Suppressor macrophage (primary cell): ENCODE measurements at regions not wholly inside any gene's neighbourhood (a gene's known extent, or its start where the extent isn't known, plus 50 kb on each side); places are given as distances from the start of the nearest gene placed in this dataset.
A peak's percentile ranks its signal among the peaks of the same experiment; 100 is the strongest.
"Not testable (repeated sequence)": the region's sequence is repeated elsewhere in the genome, so short reads cannot be mapped to it uniquely, and the experiment has no call there.

Experiments used
- DNase-seq, 4 experiments: peaks; one replicate each; pipeline ENCODE4 v3.0.0-alpha.2; 2020 to 2022

DNA sequence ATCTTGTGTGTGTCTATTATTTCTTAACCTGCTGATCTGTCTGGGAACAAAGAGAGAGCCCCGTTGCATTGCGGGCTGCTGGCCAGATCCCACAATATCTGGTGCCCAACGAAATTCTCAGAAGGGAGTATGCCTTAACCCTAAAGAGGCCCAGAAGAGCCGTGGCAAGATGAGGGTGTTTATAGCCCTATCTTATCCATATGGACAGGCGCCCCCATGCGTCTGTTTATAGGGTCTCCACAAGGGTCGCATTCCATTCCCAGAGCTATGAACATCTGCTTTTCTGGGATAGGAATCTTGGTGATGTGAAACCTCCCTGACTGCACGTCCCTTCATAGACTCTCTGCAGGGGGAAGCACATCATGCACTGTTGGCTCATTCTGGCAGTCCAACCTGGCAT is 1262.5 kb downstream of the RAPGEF2 start:
- DNase-seq, result not testable (repeated sequence)

DNA sequence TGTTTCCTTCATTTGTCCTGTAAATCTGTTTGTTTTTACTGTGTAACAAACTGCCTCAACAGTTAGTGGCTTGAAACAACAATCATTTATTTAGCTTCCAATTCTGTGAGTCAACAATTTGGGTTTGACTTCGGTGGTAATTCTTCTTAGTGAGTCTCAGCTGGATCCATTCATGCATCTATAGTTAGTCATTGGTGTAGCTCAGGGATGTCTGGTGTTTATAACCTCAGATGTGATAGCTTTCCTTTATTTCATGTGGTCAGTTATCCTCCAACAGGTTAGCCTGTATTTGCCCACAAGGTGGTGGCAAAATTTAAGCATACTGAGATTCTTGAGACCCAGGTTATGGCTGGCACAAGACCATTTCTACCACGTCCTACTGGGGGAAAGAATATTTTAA is 1267.2 kb downstream of the RAPGEF2 start:
- DNase-seq, result no peak

DNA sequence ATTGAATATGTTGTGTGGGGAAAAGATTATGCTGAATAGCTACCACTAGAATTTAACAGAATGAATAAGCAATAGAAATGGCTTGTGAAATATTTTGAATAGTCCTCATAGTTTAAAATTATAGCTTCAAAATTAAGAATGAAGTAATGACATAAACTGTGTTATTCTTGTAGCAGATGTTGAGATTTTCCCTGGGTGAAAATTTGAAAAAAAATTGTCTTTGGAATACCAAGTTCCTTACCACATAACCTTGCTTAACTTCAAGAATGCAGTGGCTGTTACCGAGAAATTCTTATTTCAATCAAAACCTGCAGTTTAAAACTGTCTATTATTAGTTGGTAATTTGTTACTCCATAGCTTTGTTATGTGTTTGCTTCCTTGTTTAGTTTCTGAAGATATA is 1268.6 kb downstream of the RAPGEF2 start:
- DNase-seq, result no peak

DNA sequence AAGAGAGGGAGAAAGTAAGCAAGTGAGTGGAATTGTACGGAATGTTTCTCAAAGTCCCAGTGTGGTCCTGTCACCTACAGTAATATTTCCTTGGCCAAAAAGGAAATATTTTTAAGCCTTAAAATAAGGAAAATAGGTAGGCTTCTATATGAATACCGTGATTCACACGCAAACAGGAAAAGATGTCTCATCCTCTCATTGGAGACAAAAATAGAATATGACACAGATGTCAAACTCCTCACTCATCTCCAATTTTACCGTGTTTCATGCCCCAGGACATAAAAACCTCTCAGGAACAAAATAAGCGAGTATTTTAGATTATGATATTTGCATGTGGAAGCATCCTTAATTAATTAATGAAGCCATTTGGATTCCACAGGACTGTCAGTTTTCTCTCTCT is 1269.5 kb downstream of the RAPGEF2 start:
- DNase-seq, result no peak

DNA sequence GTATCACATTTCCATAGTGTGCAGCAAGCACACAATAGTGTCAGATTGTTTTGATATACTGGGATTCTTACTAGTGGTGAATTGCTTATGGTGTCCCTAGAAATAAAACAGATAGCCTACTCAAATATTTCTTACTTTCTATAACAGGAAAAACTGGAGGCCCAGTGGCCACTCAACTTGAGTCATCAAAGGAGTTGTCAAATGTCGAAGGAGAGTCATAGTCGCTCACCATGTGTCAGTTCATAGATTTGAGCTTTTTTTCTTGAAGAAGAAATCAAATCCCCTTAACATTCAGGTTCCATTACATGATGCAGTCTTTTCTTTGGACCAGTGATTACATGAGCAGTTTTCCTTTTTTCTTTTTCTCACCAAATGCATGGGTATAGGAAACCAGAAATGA is 1271.0 kb downstream of the RAPGEF2 start:
- no peak for DNase-seq

DNA sequence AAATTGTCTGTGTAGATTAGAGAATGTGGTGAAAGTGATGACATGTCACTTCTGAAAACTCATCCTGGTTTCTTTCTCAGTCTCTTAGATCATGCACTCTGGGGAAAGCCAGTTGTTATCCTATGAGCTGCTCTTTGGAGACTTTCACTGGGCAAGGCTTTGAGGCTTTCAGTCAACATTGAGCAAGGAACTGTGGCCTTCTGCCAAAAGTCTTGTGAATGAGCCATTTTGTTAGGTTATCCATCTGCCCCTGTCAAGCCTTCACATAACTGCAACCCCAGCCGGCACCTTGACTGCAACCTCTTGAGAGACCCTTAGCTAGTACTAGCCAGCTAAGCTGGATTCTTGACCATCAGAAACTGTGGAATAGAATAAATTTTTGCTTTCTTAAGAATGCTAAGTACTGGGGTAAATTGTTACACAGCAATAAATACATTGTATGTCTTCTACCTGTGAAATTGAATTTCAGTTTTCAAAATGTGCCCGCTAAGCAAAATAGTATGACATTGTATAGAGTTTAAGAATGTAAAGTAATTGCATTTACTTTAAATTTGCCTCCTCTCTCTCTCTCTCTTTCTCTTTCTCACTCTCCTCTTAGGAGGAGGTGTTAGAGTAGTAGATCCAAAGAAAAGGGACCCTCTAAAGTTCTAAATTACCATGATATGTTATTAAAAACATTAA is 1273.0 kb downstream of the RAPGEF2 start:
- no peak for DNase-seq

DNA sequence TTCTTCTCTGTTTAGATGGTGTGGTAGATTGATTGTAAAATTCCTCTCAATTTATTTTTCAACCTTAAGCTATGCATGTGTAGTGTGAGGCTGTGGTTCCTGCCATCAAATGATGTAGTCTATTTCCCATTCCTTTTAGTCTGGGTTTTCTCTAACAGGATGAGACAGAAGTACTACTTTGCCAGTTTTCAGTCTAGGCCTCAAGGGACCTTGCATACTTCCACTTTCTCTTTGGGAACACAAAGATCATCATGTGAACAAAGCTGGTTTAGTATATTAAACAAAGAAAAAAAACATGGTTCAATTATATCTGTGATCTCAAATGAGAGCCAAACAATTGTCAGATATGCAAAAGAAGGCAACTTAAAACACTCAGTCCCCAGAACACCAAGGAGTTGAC is 1284.0 kb downstream of the RAPGEF2 start:
- DNase-seq, result no peak

DNA sequence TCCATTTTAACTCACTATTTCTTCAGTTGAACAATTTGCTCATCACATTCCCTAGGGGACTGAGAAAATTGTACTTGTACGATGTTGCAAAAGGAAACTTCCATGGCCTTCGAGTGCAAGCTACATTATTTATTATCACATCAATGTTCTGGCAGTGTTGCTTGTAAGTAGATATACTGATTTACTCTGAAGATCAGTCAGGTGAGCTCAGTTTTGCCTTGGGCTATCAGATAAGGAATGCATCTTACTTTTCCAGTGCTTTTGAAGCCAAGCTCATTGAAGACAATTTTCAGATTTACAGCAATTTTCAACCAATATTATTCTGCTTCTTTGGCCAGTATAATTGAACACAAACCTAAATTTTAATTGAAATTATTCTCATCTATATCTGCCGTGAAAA is 1296.9 kb downstream of the RAPGEF2 start:
- DNase-seq, result no peak

DNA sequence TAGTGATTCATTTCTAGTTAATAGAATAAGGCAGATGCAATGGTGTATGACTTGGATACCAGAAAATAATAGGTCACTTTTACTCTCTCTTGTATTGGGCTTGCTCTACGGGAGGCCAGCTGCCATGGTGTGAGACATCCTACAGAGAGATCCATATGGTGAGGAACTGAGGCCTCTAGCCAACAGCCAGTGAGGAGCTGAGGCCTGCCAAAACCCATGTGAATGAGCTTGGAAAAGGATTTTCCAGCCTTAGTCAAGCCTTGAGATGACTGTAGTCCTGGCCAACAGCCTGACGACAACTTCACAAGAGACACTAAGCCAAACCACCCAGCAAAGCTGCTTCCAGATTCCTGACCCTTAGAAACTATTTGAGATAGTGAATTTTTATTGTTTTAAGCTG is 1300.2 kb downstream of the RAPGEF2 start:
- no peak for DNase-seq

DNA sequence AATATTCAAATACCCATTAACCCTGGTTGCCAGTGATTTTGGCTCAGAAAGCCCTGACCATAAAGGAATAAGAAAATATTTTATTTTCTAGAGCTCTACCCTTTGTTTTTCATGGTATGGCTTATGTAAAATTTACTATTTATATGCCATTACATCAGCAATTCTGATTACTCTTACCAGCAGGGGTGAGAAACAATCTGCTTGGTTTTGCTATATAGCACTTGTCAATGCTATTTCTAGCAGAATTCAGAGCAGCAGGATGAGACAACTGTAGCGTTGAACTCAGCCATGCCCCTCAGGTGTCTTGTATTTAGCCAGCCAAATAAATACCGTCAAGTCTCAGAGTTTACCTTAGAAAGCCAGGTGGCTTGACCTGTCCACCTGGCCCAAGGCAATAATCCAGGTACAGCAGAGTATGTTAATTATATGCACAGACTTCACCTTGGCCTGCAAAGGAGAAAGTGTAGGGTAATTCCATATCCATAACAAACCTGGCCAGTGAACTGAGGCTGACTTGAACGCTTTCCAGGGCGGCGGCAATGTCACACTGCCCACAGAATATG is 1303.5 kb downstream of the RAPGEF2 start:
- no peak for DNase-seq

DNA sequence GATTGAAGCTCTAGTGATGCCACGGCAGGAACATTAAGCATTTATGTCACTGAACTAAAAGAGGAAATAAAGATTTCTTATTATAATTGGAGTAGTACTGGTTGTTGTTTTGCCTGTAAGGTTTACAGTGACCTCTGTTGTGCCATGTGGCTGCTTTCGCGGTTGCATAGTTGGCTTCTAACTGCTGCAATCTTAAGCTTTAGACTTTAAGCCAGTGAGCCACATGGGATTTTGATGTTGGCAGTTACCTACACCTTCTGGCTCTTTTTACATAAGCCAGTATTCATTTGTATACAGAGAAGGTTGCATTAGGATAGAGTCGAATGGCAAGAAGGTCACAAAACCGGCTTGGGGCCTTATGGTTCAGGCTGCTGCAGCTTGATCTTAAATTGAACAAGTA is 1311.6 kb downstream of the RAPGEF2 start:
- DNase-seq, result no peak

DNA sequence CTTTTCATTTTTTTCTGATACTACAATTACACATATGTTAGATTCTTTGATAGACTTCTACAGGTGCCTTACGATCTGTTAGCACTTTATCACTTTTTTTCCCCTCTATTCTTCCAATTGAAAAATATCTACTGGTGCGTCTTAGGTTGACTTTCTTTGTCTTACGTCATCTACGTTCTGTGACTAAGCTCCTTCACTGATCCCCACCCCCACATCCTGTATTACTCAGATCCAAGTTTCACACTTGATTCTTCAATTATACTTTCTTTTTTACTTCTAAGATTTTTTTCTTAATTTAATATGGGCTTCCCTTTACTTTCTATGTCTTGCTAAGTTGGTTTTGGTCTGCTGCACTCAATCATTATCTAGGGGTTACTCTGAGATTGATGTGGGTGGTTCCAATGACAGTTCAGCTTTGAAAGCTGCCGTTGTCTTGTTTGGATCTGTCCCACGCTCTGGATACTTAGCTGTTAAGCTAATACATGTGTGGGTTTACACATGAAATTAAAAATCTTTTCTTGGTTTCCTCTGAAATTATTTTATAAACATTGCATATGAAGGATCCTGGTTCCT is 1321.1 kb downstream of the RAPGEF2 start:
- DNase-seq, result no peak

DNA sequence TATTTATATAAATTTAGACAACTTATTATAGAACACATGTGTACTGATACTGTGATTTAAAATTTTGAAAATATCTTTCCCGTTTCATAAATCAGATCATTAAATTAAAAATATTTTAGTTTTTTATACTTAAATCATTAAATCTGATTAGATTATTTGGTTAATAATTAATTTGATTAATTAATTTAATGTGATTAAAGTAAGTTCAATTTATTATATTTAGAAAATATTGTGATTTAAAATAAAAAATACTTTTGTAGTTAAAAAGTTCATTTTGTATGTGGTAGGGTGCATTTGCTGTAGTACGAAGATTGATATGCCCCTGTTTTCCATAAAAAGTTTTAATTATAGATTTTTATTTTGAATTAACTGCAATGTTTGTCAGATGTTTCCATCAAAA is 1323.4 kb downstream of the RAPGEF2 start:
- DNase-seq, result no peak

DNA sequence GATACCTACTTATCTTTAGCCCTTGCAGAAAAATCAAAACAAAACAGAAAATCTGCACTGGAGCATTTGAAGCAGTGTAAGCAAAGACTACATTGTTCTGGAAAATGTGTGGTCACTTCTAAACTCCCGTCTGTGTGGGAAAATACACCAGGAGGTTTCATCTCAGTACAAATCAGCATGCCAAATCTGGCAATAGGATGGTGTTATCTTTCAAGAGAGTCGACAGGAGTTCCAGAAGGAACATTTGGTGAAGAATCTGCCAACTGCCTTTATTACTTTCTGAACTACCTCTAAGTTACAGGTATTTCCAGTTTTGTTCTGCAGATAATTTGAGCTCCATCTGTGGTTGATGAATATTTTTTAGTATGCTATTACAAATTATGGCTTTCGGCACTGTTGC is 1348.0 kb downstream of the RAPGEF2 start:
- no peak for DNase-seq

DNA sequence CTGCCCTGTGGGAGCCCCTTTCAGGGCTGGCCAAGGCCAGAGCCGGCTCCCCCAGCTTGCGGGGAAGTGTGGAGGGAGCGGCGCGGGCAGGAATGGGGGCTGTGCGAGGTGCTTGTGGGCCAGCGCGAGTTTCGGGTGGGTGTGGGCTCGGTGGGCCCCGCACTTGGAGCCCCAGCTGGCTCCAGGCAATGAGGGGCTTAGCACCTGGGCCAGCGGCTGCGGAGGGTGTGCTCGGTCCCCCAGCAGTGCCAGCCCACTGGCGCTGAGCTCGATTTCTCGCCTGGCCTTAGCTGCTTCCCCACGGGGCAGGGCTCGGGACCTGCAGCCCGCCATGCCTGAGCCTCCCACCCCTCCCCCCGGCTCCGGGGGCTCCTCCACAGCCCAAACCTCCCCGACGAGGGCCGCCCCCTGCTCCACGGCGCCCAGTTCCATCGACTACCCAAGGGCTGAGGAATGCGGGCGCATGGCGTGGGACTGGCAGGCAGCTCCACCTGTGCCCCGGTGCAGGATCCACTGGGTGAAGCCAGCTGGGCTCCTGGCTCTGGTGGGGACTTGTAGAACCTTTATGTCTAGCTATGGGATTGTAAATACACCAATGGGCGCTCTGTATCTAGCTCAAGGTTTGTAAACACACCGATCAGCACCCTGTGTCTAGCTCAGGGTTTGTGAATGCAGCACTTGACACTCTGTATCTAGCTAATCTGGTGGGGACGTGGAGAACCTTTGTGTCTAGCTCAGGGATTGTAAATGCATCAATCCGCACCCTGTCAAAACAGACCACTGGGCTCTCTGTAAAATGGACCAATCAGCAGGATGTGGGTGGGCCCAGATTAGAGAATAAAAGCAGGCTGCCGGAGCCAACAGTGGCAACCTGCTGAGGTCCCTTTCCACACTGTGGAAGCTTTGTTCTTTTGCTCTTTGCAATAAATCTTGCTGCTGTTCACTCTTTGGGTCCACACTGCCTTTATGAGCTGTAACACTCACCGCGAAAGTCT is 1379.1 kb downstream of the RAPGEF2 start:
- not testable (repeated sequence) for DNase-seq

DNA sequence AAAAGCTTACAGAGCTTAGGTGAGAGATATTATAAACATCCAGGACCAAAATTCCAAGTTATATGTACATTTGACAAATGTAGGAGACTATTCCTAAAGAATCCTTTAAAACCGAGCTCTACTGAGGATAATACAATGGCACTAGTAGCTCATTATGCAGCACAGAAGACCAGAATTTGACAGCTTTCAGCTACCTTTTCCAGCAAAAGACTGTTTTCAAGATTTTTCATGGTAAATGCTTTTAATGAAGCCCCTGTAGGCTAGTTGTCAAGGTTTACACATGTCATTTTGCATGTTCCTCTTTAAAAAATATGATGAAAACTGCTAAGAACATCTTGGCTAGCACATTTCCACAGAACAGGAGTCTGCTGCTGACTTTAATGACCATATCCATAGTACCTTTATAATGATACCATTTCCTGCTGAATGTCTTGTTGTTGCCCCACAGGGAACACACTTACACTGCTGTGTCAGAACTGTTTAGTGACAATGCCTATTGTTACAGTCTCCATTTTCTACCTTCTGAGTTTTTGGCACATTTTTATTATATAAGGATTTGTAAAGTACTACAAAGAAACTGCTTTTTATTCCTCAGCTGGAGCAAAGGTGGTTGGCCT is 1382.3 kb downstream of the RAPGEF2 start:
- DNase-seq, result no peak

DNA sequence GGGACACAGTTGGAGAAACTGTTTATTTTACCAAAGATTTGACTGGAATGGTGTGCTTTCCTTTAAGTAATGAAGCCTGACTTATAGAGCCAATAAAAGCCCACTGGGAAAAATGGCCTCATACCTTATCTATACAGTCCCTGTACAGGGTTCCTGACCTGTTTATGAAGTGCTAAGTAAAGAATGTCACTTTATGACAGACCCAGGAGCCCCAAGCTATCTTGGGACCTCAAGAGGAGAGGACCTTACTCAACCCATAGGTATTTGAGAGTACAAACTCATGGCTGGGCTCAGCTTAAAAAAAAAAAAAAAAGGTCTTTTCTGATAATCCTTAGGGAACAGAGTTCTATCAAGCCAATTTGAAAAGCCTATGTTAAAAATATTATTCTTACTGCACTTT is 1389.3 kb downstream of the RAPGEF2 start:
- no peak for DNase-seq

DNA sequence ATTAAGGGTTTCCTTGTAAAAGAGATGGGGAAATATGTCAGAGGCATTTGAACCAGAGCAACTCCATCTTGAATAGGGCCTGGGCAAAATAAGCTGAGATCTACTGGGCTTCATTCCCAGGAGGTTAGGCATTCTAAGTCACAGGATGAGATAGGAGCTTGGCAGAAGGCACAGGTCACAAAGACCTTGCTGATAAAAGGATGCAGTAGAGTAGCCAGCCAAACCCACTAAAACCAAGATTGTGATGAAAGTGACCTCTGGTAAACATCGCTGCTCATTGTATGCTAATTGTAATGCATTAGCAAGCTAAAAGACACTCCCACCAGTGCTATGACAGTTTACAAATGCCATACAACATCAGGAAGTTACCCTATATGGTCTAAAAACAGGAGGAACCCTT is 1390.3 kb downstream of the RAPGEF2 start:
- no peak for DNase-seq

DNA sequence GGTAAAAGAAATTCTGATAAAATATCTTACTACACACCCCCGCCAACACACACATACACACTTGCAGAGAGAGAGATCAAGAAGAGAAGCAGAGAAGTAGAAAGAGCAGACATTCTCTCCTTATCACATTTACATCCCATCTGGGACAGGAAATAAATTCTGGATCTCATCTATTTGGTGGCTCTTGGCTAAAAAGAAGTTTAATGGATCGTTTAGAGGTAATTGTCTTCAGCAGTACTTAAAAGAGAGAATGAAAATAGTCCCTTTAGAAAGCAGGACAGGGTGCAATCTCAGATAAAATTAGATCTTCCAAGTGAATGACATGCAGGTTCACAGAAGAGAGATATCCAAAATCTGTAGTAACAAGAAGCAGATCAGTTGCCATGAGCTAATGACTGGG is 1392.5 kb downstream of the RAPGEF2 start:
- no peak for DNase-seq

DNA sequence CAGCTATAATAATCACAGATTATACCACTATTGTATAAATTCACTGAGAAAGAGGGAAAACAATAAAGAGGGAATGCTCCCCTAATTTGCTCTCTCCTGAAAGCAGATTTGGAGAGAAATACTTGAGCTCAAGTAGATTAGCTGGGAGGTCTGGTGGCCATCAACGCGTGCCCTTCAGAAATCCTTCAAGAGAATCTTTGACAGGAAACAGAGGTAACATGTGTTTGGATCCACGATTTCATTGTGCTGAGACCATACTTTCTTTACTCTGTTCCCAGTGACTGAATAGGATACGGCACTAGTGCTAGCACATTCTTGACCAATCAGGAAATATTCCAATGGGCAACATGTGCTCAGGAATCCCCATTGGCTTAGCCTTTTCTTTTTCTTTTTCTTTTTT is 1395.3 kb downstream of the RAPGEF2 start:
- DNase-seq, result no peak

DNA sequence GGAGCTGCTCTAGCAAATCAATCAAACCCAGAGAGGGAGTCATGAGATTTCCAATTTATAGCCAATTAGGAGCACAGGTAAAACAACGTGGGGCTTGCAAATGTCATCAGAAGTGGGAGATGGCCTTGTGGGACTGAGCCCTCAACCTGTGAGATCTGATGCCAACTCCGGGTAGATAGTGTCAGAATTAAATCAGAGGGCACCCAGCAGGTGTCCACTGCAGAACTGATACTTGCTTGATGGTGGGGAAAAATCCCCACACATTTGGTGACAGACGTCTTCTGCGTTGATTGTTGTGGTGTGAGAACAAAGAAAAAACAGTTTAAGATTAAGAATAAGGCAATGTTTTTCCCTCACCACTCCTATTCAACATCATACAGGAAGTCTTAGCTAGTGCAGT is 1402.8 kb downstream of the RAPGEF2 start:
- no peak for DNase-seq

DNA sequence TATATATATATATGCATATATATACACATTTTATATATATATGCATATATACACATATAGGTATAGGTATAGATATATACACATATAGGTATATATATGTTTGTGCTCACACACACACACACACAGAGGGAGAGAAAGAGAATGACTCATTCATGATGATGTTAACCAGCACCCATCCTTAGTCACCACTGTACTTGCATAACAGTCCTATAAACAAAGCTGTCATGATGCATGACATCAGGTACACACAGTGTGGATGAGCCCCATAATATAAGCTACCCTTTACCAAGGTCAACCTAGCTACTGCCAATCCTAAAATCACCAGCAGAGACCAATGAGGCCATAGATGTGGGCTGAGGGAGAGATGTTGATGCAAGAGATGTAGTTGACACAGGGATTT is 1408.0 kb downstream of the RAPGEF2 start:
- DNase-seq, result peak in 2 of 4 experiments; percentile 2 to 4

DNA sequence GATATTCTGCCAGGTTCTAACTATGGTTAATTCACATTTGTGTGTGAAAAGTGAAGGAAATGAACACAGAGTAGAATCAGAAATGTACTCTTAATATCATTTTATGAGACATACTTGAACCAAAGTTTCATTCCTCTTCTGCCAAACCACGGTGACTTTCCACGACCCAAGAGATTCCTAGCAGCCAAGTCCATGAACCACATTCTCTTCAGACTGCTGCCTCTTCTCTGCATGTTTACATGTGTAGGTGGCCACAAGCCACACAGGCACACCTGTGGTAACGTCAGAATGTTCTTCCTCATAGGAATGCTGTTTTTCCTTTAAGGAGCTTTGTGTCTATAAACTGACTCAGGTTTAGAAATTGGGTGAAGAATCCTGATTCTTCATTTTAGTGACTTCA is 1411.2 kb downstream of the RAPGEF2 start:
- no peak for DNase-seq
